NOMO-1 treated with DMSO at 0.1 percent for 48 hours (cell line): ENCODE measurements at regions not wholly inside any gene's neighbourhood (a gene's known extent, or its start where the extent isn't known, plus 50 kb on each side); places are given as distances from the start of the nearest gene placed in this dataset.

ENCODE experiments used
- DNase-seq: peaks from one replicate; lab custom pipeline; 2025; ENCODE audit not compliant: unreplicated experiment; lab: John Stamatoyannopoulos, UW

GRCh38 chr5:3365501-3366215 lies 230.0 kb upstream of the IRX1 start:
- no peak for DNase-seq

GRCh38 chr5:3364941-3365340 lies 230.7 kb upstream of the IRX1 start:
- no peak for DNase-seq

- DNase-seq, result no peak
Observed at GRCh38 chr5:3364433-3364832, 231.2 kb upstream of the IRX1 start.

GRCh38 chr5:3362606-3362910 lies 233.1 kb upstream of the IRX1 start:
- DNase-seq, result no peak

- DNase-seq, result no peak
Observed at GRCh38 chr5:3361811-3362605, 233.6 kb upstream of the IRX1 start.

DNA sequence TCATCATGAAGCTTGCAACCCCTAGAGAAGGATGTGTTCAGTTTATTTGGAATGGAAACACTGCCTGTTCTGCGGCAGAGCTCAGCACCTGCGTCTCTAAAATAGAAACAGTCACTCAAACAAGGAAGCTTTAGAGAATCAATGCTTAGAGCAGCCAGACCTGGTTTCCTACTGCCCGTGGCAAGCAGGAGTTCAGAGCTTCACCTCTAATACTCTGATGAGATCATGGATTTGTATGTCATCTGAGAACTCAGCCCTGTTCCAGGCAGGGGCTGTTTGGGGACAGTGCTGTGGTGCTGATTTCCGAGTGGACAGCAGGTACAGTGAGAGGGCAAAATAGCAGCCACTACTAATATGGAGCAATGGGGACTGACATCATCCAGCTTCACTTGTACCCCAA lies 236.0 kb upstream of the IRX1 start:
- no peak for DNase-seq

DNA sequence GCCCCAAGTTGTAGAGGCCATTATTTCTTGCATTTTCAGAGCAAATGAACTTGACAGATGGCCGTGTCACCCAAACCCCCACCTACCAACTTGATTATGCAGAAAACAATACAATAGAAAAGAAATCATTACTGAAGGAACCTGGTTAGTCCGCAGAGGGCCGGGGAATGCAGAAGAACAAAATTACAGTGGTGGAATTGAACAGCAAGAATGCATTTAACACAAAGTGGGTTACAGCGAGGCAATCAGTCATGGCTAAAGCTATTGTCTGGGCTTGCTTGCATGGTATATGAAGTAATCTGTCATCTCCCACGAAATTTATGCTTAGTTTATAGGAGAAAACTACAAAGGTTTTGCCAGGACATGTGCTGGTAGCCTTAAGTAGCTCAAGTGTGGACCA lies 238.3 kb upstream of the IRX1 start:
- DNase-seq, result no peak

- DNase-seq, result no peak
Observed at GRCh38 chr5:3356016-3356415, 239.6 kb upstream of the IRX1 start.

- no peak for DNase-seq
Observed at GRCh38 chr5:3355126-3355525, 240.5 kb upstream of the IRX1 start.

DNA sequence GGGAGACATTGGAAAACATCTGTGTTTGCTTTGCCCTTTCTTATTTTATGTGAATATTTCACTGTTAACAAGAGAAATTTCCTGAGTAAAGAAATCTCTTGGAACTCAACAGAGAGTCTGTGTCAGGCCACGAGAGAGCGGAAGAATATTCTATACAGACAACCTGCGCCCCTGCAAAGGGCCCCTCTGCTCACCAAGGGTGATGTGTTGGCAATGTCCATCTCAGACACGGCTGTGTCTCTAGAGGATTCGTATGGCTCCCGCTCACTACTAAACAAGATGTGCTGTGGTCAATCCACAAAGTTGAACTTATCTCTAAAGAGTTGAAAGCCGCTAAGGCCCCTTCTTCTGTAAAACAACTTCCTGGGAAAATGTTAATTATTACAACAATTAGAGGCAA lies 241.0 kb upstream of the IRX1 start:
- DNase-seq, result no peak

GRCh38 chr5:3353561-3353960 lies 242.1 kb upstream of the IRX1 start:
- no peak for DNase-seq

- no peak for DNase-seq
Observed at GRCh38 chr5:3352711-3353110, 242.9 kb upstream of the IRX1 start.

- DNase-seq, result no peak
Observed at GRCh38 chr5:3351581-3352442, 243.8 kb upstream of the IRX1 start.

GRCh38 chr5:3350781-3351180 lies 244.9 kb upstream of the IRX1 start:
- no peak for DNase-seq

GRCh38 chr5:3349704-3350565 lies 245.7 kb upstream of the IRX1 start:
- no peak for DNase-seq

DNA sequence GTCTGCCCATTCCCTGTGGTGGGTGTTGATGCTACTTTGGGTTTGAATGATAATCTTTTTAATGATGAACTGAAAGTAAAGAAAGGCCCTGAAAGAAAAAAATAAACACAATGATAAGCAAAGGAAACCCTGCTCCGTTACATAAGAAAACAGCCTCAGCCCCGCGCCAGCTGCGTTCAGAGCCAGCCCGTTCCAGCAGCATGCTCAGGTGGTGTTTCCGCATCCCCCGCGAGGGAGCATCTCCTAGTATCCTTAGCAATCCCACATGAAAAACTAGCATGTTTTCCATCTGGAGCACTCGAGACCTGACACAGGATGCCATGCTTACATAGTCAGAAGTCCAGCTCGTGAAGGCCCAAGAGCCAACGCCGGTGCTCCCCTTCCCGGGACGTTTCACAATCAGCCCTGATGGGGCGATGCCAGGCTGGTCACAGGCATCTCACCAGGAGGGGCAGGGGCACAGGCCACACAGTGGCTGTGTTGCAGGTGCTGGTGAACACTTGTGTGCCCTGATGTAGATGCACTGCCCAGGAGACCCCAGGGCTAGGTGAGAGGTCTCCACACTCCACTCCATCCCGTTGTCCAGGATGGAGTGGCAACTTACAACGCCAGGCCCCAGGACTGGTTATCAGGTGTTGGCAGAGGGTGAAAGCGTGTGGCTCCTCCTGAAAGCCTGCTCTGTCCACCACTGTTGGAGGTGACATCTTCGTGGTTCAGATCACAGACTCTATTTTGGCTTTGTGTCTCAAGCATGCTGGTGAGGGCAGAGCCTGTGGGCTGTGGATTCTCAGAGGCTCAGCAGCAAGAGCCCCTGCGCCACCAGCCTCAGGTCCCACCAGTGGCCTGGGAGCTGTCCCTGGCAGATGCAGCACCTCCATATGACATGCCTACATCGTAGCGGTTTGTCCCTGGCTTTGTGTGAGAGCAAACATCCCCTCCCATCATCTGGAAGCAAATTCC lies 246.8 kb upstream of the IRX1 start:
- DNase-seq, result no peak

DNA sequence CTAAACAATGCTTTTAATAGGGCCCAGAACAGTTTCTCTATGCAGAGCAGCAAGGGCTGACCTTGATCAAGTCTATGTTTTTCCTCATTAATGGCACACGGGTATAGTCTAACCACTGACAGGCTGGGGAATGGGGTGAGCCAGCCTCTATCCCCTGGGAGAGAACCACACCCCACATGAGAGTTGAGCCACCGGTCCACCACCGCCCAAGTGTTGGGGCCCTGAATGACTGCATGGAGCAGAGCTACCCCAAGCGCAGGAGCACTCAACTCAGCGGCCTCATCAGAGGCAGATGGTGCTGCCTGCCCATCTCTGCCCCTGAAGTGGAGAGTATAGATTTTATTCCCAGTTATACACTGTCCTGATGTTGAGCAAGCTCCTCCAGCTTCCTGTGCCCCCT lies 247.9 kb upstream of the IRX1 start:
- DNase-seq, result no peak

DNA sequence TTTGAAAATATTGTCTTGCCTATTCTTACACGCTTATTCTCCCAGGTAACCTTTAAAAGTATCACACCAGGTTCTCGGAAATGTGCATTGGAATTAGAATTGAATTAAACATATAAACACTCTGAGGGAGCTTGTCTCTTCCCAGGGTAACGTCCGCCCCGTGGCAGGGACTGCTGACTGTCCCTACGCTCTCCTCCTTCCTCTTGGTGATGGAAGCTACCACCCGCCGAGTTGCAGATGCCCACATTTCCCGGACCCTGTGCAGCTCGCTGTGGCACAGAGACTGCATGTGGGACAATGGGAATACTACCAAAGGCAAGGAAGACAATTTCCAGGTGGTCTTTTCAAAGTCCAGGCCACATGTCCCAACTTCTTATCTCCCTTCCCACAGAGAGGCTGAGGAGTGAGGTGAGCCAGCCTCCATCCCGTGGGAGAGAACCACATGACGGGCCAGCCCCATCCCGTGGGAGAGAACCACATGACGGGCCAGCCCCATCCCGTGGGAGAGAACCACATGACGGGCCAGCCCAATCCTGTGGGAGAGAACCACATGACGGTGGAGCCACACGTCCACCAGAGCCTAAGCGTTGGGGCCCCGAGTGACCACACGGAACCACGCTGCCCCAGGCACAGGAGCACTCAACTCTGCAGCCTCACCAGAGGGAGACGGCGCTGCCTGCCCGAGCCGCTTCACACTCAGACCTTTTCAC lies 249.4 kb upstream of the IRX1 start:
- no peak for DNase-seq

DNA sequence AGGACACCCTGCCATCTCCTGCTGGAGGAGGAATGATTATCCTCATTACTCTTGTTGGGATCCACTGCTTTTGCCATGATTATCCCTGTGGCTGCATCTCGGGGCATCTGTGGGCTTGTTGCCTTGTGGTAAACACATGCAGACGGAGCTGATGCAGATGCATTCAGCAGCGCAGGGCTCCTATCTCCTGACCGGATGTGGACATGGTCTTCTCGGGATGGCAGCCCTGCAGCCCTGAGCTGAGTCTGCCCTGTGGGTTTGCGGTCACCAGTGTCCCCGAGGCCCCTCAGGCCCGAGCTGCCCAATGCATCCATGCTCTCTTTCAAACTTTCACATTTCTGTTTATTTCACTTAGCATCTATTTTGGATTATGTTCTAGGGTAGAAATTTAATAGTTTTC lies 250.4 kb upstream of the IRX1 start:
- DNase-seq, result no peak
